Activated gamma-delta T cell treated with Interleukin-2 at 50 U/mL for 16 hours (primary cell): ENCODE measurements at regions not wholly inside any gene's neighbourhood (a gene's known extent, or its start where the extent isn't known, plus 50 kb on each side); places are given as distances from the start of the nearest gene placed in this dataset.
A peak's percentile ranks its signal among the peaks of the same experiment; 100 is the strongest.

ENCODE experiments used
- DNase-seq: peaks from one replicate; pipeline ENCODE4 v3.0.0-alpha.2; 2020

GRCh38 chr2:195495351-195495750 is 161.7 kb upstream of the SLC39A10 start:
- no peak for DNase-seq

- no peak for DNase-seq
Observed at GRCh38 chr2:195494451-195494850, 162.6 kb upstream of the SLC39A10 start.

GRCh38 chr2:195493416-195493815 is 163.6 kb upstream of the SLC39A10 start:
- no peak for DNase-seq

- no peak for DNase-seq
Observed at GRCh38 chr2:195490319-195490718, 166.7 kb upstream of the SLC39A10 start.

GRCh38 chr2:195489101-195489500 is 167.9 kb upstream of the SLC39A10 start:
- DNase-seq, result no peak

- no peak for DNase-seq
Observed at GRCh38 chr2:195488567-195488966, 168.5 kb upstream of the SLC39A10 start.

GRCh38 chr2:195486987-195487644 is 169.9 kb upstream of the SLC39A10 start:
- peak; percentile 4 for DNase-seq

GRCh38 chr2:195486520-195486919 is 170.5 kb upstream of the SLC39A10 start:
- DNase-seq, result no peak

GRCh38 chr2:195482010-195482409 is 175.0 kb upstream of the SLC39A10 start:
- no peak for DNase-seq

- no peak for DNase-seq
Observed at GRCh38 chr2:195480121-195480520, 176.9 kb upstream of the SLC39A10 start.

- no peak for DNase-seq
Observed at GRCh38 chr2:195479407-195479806, 177.6 kb upstream of the SLC39A10 start.

- no peak for DNase-seq
Observed at GRCh38 chr2:195477996-195478382, 179.0 kb upstream of the SLC39A10 start.

GRCh38 chr2:195477248-195477995 is 179.6 kb upstream of the SLC39A10 start:
- DNase-seq, result no peak

- no peak for DNase-seq
Observed at GRCh38 chr2:195475336-195475735, 181.7 kb upstream of the SLC39A10 start.

GRCh38 chr2:195473862-195474261 is 183.2 kb upstream of the SLC39A10 start:
- DNase-seq, result no peak

- DNase-seq, result no peak
Observed at GRCh38 chr2:195472501-195473234, 184.4 kb upstream of the SLC39A10 start.

GRCh38 chr2:195471807-195472206 is 185.2 kb upstream of the SLC39A10 start:
- no peak for DNase-seq

- DNase-seq, result no peak
Observed at GRCh38 chr2:195471163-195471562, 185.9 kb upstream of the SLC39A10 start.

- DNase-seq, result no peak
Observed at GRCh38 chr2:195470622-195471021, 186.4 kb upstream of the SLC39A10 start.

GRCh38 chr2:195468771-195469170 is 188.3 kb upstream of the SLC39A10 start:
- DNase-seq, result no peak

GRCh38 chr2:195466427-195466826 is 190.6 kb upstream of the SLC39A10 start:
- no peak for DNase-seq

- no peak for DNase-seq
Observed at GRCh38 chr2:195461010-195461409, 196.0 kb upstream of the SLC39A10 start.

- no peak for DNase-seq
Observed at GRCh38 chr2:195458936-195459335, 198.1 kb upstream of the SLC39A10 start.

- no peak for DNase-seq
Observed at GRCh38 chr2:195457873-195458272, 199.2 kb upstream of the SLC39A10 start.
